Activated CD4-positive, alpha-beta T cell treated with anti-CD3 and anti-CD28 coated beads for 4 hours (primary cell): ENCODE measurements at regions not wholly inside any gene's neighbourhood (a gene's known extent, or its start where the extent isn't known, plus 50 kb on each side); places are given as distances from the start of the nearest gene placed in this dataset.
"Not testable (repeated sequence)": the region's sequence is repeated elsewhere in the genome, so short reads cannot be mapped to it uniquely, and the experiment has no call there.

Source experiments
- DNase-seq, 2 donors: peaks; one replicate each; pipeline ENCODE4 v3.0.0-alpha.2; 2020

GRCh38 chrX:134045372-134045771 lies 60.0 kb upstream of the GPC3 start:
- not testable (repeated sequence) for DNase-seq

- not testable (repeated sequence) for DNase-seq
Observed at GRCh38 chrX:134067107-134067506, 81.7 kb upstream of the GPC3 start.

DNA sequence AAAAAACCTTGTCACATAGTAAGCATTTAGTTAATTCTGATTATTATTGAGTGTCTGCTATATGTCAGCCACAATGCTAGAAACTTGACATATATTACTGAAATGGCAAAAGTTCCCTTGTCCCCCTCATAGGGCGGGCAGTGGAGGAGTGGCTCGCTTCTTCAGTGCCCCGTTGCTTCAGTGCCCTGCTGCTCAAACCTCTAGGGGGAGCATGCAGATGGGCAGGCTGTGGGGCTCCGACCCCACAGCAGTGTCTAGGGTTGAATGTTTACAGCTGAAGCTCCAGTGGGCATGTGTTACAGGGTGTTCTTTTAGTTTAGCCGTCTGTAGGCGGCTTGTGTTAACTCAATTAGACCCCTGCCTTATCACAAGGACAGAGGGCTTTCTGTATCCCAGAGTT lies 86.5 kb upstream of the GPC3 start:
- not testable (repeated sequence) for DNase-seq

DNA sequence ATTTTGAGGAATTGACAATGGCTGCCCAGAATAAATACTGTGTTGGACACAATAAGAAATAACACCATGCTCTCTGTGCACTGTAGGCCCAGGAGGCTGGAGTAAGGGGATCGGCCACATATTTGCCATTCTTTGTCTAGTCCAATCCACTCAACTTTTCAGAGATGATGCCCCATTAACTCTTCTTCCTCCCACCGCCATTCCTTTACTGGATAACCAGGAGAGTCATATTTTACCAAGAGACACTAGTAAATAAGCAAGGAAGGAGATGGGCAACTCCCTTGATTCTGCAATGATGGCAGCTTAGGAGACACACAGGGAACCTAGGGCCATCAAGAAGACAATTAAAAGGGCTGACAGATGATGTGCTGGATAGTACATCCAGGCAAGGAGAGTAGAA lies 87.9 kb upstream of the GPC3 start:
- DNase-seq: no peak

- no peak for DNase-seq
Observed at GRCh38 chrX:134074151-134074550, 88.8 kb upstream of the GPC3 start.

DNA sequence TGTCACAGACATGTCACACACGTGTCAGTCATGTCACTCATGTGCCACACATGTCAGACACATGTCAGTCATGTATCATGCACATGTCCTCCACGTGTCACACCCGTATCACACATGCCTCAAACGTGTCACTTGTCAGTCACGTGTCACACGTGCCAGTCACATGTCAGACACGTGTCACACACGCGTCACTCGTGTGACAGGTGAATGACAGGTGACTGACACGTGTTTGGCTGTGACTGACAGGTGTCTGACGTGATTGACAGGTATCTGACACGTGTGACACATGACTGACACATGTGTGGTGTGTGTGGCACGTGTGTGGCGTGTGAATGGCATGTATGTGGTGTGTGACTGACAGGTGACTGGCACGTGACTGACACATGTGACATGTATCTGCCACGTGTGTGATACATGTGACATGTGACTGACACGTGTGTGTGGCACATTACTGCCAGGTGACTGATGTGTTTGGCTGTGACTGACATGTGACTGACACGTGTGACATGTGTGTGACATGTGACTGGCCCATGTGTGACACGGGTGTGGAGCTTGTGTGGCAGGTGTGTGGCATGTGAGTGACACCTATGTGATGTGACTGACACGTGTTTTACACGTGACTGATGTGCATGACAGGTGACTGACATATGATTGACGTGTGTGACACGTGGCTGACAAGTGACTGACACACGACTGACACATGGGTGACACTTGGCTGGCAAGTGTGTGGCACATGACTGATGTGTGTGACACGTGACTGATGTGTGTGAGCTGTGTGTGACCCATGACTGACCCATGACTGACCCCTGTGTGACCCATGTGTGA lies 90.7 kb upstream of the GPC3 start:
- no peak for DNase-seq

DNA sequence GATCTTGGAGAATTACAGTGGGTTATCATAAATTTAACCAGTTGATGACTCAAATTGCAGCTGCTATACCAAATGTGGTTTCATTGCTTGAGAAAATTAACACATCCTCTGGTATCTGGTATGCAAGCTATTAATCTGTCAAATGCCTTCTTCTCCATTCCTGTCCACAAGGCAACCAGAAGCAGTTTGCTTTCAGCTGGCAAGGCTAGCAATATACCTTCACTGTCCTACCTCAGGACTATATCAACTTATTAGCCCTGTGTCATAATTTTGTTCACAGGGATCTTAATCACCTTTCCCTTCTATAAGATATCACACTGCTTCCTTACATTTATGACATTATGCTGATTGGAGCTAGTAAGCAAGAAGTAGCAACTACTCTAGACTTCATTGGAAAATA lies 110.0 kb upstream of the GPC3 start:
- no peak for DNase-seq

DNA sequence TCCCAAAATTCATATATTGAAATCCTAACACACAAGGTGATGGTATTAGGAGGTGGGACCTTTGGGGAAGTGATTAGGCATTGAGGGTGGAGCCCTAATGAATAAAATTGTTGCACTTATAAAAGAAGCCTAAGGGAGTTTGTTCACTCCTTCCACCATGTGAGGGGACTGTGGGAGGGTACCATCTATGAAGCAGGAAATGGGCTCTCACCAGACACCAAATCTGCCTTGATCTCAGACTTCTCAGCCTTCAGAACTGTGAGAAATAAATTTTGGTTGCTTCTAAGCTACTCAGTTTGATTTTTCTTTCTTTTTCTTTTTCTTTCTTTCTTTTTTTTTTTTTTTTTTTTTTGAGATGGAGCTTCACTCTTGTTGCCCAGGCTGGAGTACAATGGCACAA lies 116.2 kb upstream of the GPC3 start:
- DNase-seq: no peak

GRCh38 chrX:134115270-134115669 lies 121.7 kb upstream of the CCDC160 start:
- DNase-seq: no peak

- no peak for DNase-seq
Observed at GRCh38 chrX:134137341-134137740, 99.6 kb upstream of the CCDC160 start.

DNA sequence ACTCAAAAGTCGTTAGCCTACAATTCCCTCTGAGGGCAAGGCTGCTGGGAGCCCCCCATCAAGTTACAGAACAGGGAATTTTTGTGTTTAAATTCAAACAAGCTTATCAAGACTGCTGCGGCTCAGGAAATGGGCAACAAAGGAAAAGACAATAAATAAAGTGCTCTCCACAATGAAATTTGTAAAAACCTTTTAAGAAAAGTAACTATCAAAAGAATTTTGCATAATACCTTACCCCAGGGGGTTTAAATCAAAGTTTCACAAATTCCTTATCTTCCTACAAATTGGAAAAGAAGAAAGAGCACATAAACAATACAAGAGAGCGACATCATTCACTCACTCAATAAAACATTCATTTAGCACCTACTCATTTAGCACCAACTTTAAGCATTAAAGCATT lies 97.9 kb upstream of the CCDC160 start:
- DNase-seq: no peak

DNA sequence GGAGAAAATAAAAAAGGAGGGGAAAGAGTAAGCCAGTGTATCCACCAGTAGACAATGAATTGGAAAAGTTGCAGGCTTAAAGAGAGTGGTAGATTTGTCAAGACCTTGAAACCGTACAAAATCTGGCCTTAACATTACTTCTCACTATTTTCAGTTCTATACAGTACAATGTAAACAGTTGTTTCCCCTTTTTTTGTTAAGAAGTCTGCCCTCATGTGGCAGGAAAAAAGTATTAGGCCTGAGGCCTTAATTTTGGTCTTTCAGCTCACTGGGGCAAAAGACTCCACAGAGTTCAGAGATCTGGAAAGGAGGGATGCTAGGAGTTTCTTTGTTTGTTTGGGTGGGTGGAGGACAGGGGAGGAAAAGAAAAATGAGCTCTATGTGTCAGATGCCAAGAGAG lies 92.8 kb upstream of the CCDC160 start:
- DNase-seq: no peak

- no peak for DNase-seq
Observed at GRCh38 chrX:134146493-134146892, 90.5 kb upstream of the CCDC160 start.

DNA sequence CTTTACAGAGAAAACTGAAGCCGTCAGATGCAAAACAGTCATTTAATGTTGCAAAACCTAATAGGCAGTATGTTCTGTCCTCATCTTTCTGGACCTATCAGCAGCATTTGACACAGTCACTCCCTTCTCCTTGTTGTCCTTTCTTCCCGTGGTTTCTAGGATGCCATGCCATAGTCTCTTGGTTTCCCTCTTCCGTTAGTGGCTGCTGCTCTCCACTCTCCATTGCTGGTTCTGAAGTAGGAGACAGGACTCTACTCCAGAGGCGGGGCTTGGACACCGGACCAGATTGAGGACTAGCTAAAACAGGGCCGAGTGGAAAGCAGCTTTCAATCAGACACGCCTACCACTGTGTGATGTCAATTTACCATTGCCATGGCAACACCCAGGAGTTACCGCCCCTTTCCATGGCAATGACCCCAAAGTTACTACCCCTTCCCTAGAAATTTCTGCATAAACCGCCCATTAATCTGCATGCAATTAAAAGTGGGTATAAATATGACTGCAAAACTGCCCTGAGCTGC lies 88.8 kb upstream of the CCDC160 start:
- no peak for DNase-seq

GRCh38 chrX:134158821-134159512 lies 78.0 kb upstream of the CCDC160 start:
- no peak for DNase-seq

- DNase-seq: no peak
Observed at GRCh38 chrX:134161162-134161561, 75.8 kb upstream of the CCDC160 start.

GRCh38 chrX:134162032-134162431 lies 75.0 kb upstream of the CCDC160 start:
- no peak for DNase-seq

DNA sequence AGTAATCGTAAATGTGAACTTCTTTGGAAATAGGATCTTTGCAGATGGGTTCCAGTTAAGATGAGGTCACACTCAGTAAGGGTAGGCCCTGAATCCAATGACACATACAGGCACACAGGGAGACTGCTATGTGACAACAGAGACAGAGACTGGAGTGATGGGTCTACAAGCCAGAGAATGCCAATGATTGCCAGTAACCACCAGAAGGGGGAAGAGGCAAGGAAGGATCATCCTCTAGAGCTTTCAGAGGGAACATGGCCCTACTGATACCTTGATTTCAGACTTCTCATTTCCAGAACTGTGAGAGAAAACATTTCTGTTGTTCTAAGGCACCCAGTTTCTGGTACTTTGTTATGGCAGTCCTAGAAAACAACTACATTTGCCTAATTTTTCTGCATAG lies 73.1 kb upstream of the CCDC160 start:
- no peak for DNase-seq

GRCh38 chrX:134167591-134168203 lies 69.3 kb upstream of the CCDC160 start:
- DNase-seq: no peak

GRCh38 chrX:134171661-134172587 lies 65.1 kb upstream of the CCDC160 start:
- DNase-seq: peak; percentile 33 to 42

DNA sequence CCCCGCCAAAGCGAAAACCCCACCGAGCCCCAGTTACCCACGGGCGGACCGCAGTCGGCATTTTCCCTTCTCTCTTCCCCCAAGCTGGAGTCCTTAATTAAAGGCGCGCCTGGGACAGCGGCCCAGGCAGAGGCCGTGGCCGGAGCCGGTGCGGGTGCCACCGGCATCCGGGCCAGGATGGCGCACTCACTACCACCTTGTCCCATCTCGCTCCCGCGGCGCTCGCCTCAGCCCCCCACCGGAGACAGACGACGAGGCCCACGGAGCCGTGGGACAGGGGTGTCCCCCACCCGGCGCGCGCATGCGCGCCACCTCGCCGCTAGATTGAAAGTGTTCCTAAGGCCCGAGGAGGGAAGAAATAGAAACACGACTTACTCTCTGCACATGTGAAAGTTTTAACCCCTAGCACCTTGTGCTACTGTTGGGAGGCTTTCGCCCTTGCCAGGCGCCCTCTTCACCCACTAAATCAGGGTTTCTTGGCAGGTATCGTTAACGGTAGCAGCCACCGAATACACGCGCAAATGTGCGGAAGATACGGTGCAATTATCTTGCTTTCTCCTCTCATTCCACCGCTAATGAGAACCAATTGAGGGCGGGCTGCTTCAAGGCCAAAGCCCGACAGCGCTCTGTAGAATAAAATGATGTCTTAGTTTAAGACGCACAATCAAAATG lies 64.3 kb upstream of the CCDC160 start:
- peak; percentile 48 to 49 for DNase-seq
